ENCODE measurements at regions not wholly inside any gene's neighbourhood (a gene's known extent, or its start where the extent isn't known, plus 50 kb on each side); places are given as distances from the start of the nearest gene placed in this dataset.

- H3K27ac ChIP-seq, result no peak overlapping the region
- TF ChIP-seq, protein P1, sequence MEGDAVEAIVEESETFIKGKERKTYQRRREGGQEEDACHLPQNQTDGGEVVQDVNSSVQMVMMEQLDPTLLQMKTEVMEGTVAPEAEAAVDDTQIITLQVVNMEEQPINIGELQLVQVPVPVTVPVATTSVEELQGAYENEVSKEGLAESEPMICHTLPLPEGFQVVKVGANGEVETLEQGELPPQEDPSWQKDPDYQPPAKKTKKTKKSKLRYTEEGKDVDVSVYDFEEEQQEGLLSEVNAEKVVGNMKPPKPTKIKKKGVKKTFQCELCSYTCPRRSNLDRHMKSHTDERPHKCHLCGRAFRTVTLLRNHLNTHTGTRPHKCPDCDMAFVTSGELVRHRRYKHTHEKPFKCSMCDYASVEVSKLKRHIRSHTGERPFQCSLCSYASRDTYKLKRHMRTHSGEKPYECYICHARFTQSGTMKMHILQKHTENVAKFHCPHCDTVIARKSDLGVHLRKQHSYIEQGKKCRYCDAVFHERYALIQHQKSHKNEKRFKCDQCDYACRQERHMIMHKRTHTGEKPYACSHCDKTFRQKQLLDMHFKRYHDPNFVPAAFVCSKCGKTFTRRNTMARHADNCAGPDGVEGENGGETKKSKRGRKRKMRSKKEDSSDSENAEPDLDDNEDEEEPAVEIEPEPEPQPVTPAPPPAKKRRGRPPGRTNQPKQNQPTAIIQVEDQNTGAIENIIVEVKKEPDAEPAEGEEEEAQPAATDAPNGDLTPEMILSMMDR (IDR thresholded peaks at IDR 0.05), result no peak
- no peak for TF ChIP-seq ZFX (IDR thresholded peaks at IDR 0.05; ENCODE audit: borderline replicate concordance)
These were observed 78.3 kb upstream of the POLG start for GRCh38 chr15:89412905-89413411.

GRCh38 chr15:89410039-89410435 is 75.4 kb upstream of the POLG start:
- H3K27ac ChIP-seq, result no peak overlapping the region
- TF ChIP-seq, protein P1 (IDR thresholded peaks at IDR 0.05), result no peak
- TF ChIP-seq ZFX (IDR thresholded peaks at IDR 0.05; ENCODE audit: borderline replicate concordance), result no peak

DNA sequence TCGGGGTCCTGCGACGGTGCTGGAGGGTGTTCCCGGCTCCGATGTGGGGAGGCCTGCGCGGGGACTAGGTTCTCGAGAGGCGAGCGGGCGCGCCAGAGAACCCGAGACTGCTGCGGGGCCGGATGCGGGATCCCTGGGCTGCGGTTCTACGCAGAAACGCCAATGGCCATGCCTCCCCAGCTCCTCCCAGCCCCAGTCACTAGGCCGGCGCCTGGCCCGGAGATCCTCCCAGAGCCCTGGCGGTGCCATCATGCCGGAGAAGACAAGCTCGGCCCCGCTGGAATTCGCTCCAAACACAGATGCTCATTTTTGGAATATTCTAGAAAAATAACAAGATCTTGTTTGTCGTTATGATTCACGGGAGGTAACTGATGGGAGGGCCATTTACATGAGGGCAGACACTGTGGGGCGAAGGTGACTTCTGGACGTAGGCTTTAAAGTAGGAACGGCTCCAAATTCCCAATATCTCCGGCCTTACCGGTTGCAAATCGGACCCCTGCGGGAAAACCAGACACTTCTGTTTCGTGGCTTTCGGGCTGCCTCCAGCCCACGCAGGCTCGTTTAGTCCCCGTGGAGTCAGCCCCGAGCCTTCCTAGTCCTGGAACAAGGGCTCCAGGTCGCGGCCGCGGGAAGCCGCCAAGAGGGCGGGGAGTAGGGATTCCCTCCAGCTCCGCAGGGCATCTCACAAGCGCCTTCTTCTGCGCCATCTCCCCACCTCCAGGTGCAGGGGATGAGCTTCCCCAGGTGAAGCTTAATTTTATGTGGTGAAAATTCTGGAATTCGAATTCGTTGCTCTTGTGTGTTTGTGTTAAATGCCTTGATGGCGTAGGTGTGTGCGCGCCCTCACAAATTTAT is 74.8 kb upstream of the POLG start:
- no peak overlapping the region for H3K27ac ChIP-seq
- TF ChIP-seq, protein P1 (IDR thresholded peaks at IDR 0.05), result no peak
- no peak for TF ChIP-seq ZFX (IDR thresholded peaks at IDR 0.05; ENCODE audit: borderline replicate concordance)

GRCh38 chr15:89408372-89409183 is 74.0 kb upstream of the POLG start:
- TF ChIP-seq ZFX (IDR thresholded peaks at IDR 0.05; ENCODE audit: borderline replicate concordance), result no peak
- TF ChIP-seq, protein P1 (IDR thresholded peaks at IDR 0.05), result no peak
- no peak overlapping the region for H3K27ac ChIP-seq

- H3K27ac ChIP-seq, result no peak overlapping the region
- no peak for TF ChIP-seq ZFX (IDR thresholded peaks at IDR 0.05; ENCODE audit: borderline replicate concordance)
- TF ChIP-seq, protein P1 (IDR thresholded peaks at IDR 0.05), result peak; percentile 51
These were observed 72.5 kb upstream of the POLG start for GRCh38 chr15:89406940-89407607.

GRCh38 chr15:89406218-89406939 is 71.8 kb upstream of the POLG start:
- H3K27ac ChIP-seq, result no peak overlapping the region
- TF ChIP-seq, protein P1 (IDR thresholded peaks at IDR 0.05), result no peak
- no peak for TF ChIP-seq ZFX (IDR thresholded peaks at IDR 0.05; ENCODE audit: borderline replicate concordance)

Measured in 22Rv1 (cell line).